ENCODE measurements at regions not wholly inside any gene's neighbourhood (a gene's known extent, or its start where the extent isn't known, plus 50 kb on each side); places are given as distances from the start of the nearest gene placed in this dataset.
"Not testable (repeated sequence)": the region's sequence is repeated elsewhere in the genome, so short reads cannot be mapped to it uniquely, and the experiment has no call there.

GRCh38 chr1:194357573-194358207 lies 1171.3 kb upstream of the B3GALT2 start:
- DNase-seq: not testable (repeated sequence)

GRCh38 chr1:194355488-194356106 lies 1169.2 kb upstream of the B3GALT2 start:
- no peak for DNase-seq

- no peak for DNase-seq
These were observed 1166.7 kb upstream of the B3GALT2 start for GRCh38 chr1:194353121-194353520.

GRCh38 chr1:194347200-194347599 lies 1160.8 kb upstream of the B3GALT2 start:
- DNase-seq: no peak

- no peak for DNase-seq
These were observed 1156.3 kb upstream of the B3GALT2 start for GRCh38 chr1:194342484-194343262.

- no peak for DNase-seq
These were observed 1155.2 kb upstream of the B3GALT2 start for GRCh38 chr1:194341587-194341986.

GRCh38 chr1:194339471-194339870 lies 1153.1 kb upstream of the B3GALT2 start:
- DNase-seq: no peak

- peak; percentile 19 for DNase-seq
These were observed 1152.0 kb upstream of the B3GALT2 start for GRCh38 chr1:194338241-194338948.

GRCh38 chr1:194333240-194333639 lies 1146.8 kb upstream of the B3GALT2 start:
- no peak for DNase-seq

- DNase-seq: no peak
These were observed 1145.3 kb upstream of the B3GALT2 start for GRCh38 chr1:194331758-194332157.

GRCh38 chr1:194322751-194323150 lies 1136.3 kb upstream of the B3GALT2 start:
- no peak for DNase-seq

- DNase-seq: no peak
These were observed 1132.4 kb upstream of the B3GALT2 start for GRCh38 chr1:194318790-194319280.

- no peak for DNase-seq
These were observed 1123.3 kb upstream of the B3GALT2 start for GRCh38 chr1:194309697-194310096.

- no peak for DNase-seq
These were observed 1122.9 kb upstream of the B3GALT2 start for GRCh38 chr1:194309269-194309668.

GRCh38 chr1:194300776-194301175 lies 1114.4 kb upstream of the B3GALT2 start:
- DNase-seq: no peak

- no peak for DNase-seq
These were observed 1113.9 kb upstream of the B3GALT2 start for GRCh38 chr1:194300340-194300739.

GRCh38 chr1:194298007-194298598 lies 1111.7 kb upstream of the B3GALT2 start:
- DNase-seq: no peak

- no peak for DNase-seq
These were observed 1110.7 kb upstream of the B3GALT2 start for GRCh38 chr1:194297094-194297493.

GRCh38 chr1:194296201-194296600 lies 1109.8 kb upstream of the B3GALT2 start:
- no peak for DNase-seq

GRCh38 chr1:194295685-194296084 lies 1109.3 kb upstream of the B3GALT2 start:
- no peak for DNase-seq

GRCh38 chr1:194293851-194294405 lies 1107.5 kb upstream of the B3GALT2 start:
- DNase-seq: no peak

- no peak for DNase-seq
These were observed 1106.6 kb upstream of the B3GALT2 start for GRCh38 chr1:194292966-194293365.
